GM12878 (cell line): ENCODE measurements at regions not wholly inside any gene's neighbourhood (a gene's known extent, or its start where the extent isn't known, plus 50 kb on each side); places are given as distances from the start of the nearest gene placed in this dataset.

ENCODE experiments used
- ATAC-seq: fragments of 200-7000 bp; cut with Tn5 transposase; 3 replicates; pipeline ENCODE4 v1.9.1; 2020; ENCODE audit warnings: mild to moderate bottlenecking, moderate library complexity
- BruUV-seq: library from RNA; stranded (reverse); fragments of 400-500 nt; replicated peaks from 2 replicates; lab custom pipeline; 2021; lab: Mats Ljungman, UMichigan
- CTCF ChIA-PET: fragments of 300-600 bp; sonication (Branson Sonifier 250); formaldehyde crosslinking; extraction: SDS; loops from one replicate; lab custom pipeline; 2021; ENCODE audit warnings: inconsistent platforms; lab: Yijun Ruan, JAX
- POLR2A ChIA-PET: fragments of 350-600 bp; formaldehyde crosslinking; extraction: SDS; loops from one replicate; lab custom pipeline; 2021; ENCODE audit warnings: inconsistent platforms; lab: Charles Lee
- RAD21 ChIA-PET: fragments of 300-600 bp; sonication (Branson Sonifier 250); formaldehyde crosslinking; loops from one replicate; lab custom pipeline; 2023; ENCODE audit warnings: antibody characterized with exemption; ENCODE audit not compliant: unreplicated experiment; lab: Charles Lee
- SMC1A ChIA-PET: fragments of 300-600 bp; sonication (Branson Sonifier 250); formaldehyde crosslinking; loops from one replicate; lab custom pipeline; 2023; ENCODE audit not compliant: unreplicated experiment, uncharacterized antibody; lab: Charles Lee
- DNase-seq: peaks from one replicate; pipeline ENCODE4 v3.0.0-alpha.2; 2011; ENCODE audit warnings: low read depth, low spot score
- FAIRE-seq: peaks from 3 replicates; lab custom pipeline; 2011; peaks lifted over from hg19 to GRCh38; lab: Jason Lieb, UNC
- H2AFZ ChIP-seq: 2 replicates; pipeline ENCODE4 v1.6.0; 2011; ENCODE audit warnings: low read depth, low read length, control low read depth; ENCODE audit not compliant: control insufficient read depth
- H3K27ac ChIP-seq: 2 replicates; pipeline ENCODE4 v1.5.1; 2011; ENCODE audit warnings: control low read depth; ENCODE audit not compliant: control insufficient read depth, insufficient read depth
- H3K27me3 ChIP-seq, 2 experiments: replicated peaks in 1 of 2; 2 replicates each; pipeline versions ENCODE4 v1.6.0 to v1.6.1; 2011; ENCODE audit warnings: low read length in 1 of 2; ENCODE audit not compliant: control insufficient read depth in 2 of 2, insufficient read depth in 2 of 2
- H3K36me3 ChIP-seq, 2 experiments: 2 replicates each; pipeline ENCODE4 v1.5.1; 2011; ENCODE audit warnings: low read length in 1 of 2; ENCODE audit not compliant: control insufficient read depth in 2 of 2, insufficient read depth in 2 of 2
- H3K4me1 ChIP-seq: 2 replicates; pipeline ENCODE4 v1.6.1; 2011; ENCODE audit warnings: mild to moderate bottlenecking, low read length, moderate library complexity, mixed read lengths; ENCODE audit not compliant: control insufficient read depth, insufficient read depth
- H3K4me2 ChIP-seq: 2 replicates; pipeline ENCODE4 v1.6.0; 2011; ENCODE audit warnings: control low read depth; ENCODE audit not compliant: control insufficient read depth, insufficient read depth
- H3K4me3 ChIP-seq: fragments of 200-600 bp; sonication (generic); 2 replicates; pipeline ENCODE4 v1.5.1; 2016
- H3K79me2 ChIP-seq: 2 replicates; pipeline ENCODE4 v1.6.0; 2011; ENCODE audit warnings: low read length; ENCODE audit not compliant: control insufficient read depth, insufficient read depth
- H3K9ac ChIP-seq: 2 replicates; pipeline ENCODE4 v1.8.0; 2011; ENCODE audit warnings: low read length, control low read depth, mixed read lengths; ENCODE audit not compliant: control insufficient read depth, insufficient read depth
- H3K9me3 ChIP-seq: replicated peaks from 3 replicates; pipeline ENCODE4 v1.5.1; 2011; ENCODE audit warnings: mild to moderate bottlenecking, low read length; ENCODE audit not compliant: control insufficient read depth, insufficient read depth
- H4K20me1 ChIP-seq: 2 replicates; pipeline ENCODE4 v1.6.0; 2011; ENCODE audit not compliant: control insufficient read depth, insufficient read depth
- EZH2 ChIP-seq: IDR thresholded peaks from 2 replicates; pipeline ENCODE4 v1.6.1; 2012; ENCODE audit warnings: low read depth, mild to moderate bottlenecking, control low read depth, inconsistent platforms, low read length, borderline replicate concordance; ENCODE audit not compliant: control insufficient read depth
- HDAC2 ChIP-seq: fragments of 200-600 bp; sonication (generic); IDR thresholded peaks from 2 replicates; pipeline ENCODE4 v1.6.1; 2017
- IKZF1 ChIP-seq: fragments of 450-650 bp; conservative IDR thresholded peaks from 2 replicates; pipeline ENCODE4 v1.6.1; 2017; ENCODE audit warnings: antibody characterized with exemption, mild to moderate bottlenecking
- NRF1 ChIP-seq: conservative IDR thresholded peaks from 2 replicates; pipeline ENCODE4 v1.6.1; 2011; ENCODE audit warnings: mild to moderate bottlenecking, low read depth, low read length, improper control_type of control experiment
- RUNX3 ChIP-seq: IDR thresholded peaks from 2 replicates; pipeline ENCODE4 v1.6.1; 2012; ENCODE audit warnings: low read length, inconsistent platforms
- TAF1 ChIP-seq: IDR thresholded peaks from 2 replicates; pipeline ENCODE4 v1.6.1; 2011; ENCODE audit warnings: mild to moderate bottlenecking, low read depth, low read length, borderline replicate concordance
- WGBS: methylation state at CpG from one replicate; pipeline ENCODE4 v1.1.6; 2016; ENCODE audit warnings: low lambda C conversion rate; ENCODE audit not compliant: insufficient replicate concordance, insufficient coverage; ENCODE audit errors: missing lambda C conversion rate; 5-methylcytosine and 5-hydroxymethylcytosine counted together
- in situ Hi-C: fragments of 300-500 bp; cut with MboI; formaldehyde crosslinking; loops from 9 replicates; pipeline ENCODE4 v1.14.3; 2018; ENCODE audit warnings: mixed read lengths
- intact Hi-C: fragments of 100-400 bp; cut with micrococcal nuclease; formaldehyde crosslinking; loops from one replicate; pipeline ENCODE4 v1.14.2; 2022; ENCODE audit not compliant: unreplicated experiment
- TF ChIP-seq, protein P1 (sequence below): fragments of 450-650 bp; conservative IDR thresholded peaks from 2 replicates; pipeline ENCODE4 v1.6.1; 2017; ENCODE audit warnings: mild to moderate bottlenecking, moderate library complexity
- TF ChIP-seq, protein P2 (sequence below): fragments of 450-650 bp; formaldehyde crosslinking; IDR thresholded peaks from 2 replicates; pipeline ENCODE4 v1.5.0; 2022; ENCODE audit warnings: mild to moderate bottlenecking, missing genetic modification characterization
- TF ChIP-seq, protein P3 (sequence below): fragments of 450-650 bp; IDR thresholded peaks from 2 replicates; pipeline ENCODE4 v1.6.1; 2017; ENCODE audit warnings: mild to moderate bottlenecking, moderate library complexity

DNA sequence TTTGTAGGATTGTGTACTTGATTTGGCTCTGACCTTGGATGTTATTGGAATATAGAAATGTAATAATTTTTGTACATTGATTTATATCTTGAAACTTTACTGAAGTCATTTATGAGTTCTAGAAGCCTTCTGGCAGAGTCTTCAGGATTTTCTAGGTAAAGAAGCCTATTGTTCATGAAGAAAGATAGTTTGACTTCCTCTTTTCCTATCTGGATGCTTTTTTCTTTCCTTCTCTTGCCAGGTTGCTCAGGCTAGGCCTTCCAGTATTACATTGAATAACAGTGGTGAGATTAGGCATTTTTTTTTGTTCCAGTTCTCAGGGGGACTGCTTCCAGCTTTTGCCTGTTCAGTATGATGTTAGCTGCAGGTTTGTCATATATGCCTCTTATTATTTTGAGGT is 191.1 kb downstream of the NAA11 start:
- DNase-seq (no peak), ATAC-seq (no peak), FAIRE-seq (no peak)
- Histone ChIP-seq H2AFZ (no peak overlapping the region), H3K36me3 (no peaks in the 10 kb centered on the region), H3K27ac (no peak overlapping the region), H4K20me1 (no peaks in the 10 kb centered on the region), H3K9ac (no peak overlapping the region), H3K79me2 (no peaks in the 10 kb centered on the region), H3K4me1 (no peaks in the 10 kb centered on the region), H3K9me3 (no peaks in the 10 kb centered on the region), H3K4me2 (no peak overlapping the region), H3K27me3 (no peaks in the 10 kb centered on the region), H3K4me3 (no peak overlapping the region)
- no peak for TF ChIP-seq NRF1
- TF ChIP-seq EZH2, result no peak
- TF ChIP-seq, protein P1, sequence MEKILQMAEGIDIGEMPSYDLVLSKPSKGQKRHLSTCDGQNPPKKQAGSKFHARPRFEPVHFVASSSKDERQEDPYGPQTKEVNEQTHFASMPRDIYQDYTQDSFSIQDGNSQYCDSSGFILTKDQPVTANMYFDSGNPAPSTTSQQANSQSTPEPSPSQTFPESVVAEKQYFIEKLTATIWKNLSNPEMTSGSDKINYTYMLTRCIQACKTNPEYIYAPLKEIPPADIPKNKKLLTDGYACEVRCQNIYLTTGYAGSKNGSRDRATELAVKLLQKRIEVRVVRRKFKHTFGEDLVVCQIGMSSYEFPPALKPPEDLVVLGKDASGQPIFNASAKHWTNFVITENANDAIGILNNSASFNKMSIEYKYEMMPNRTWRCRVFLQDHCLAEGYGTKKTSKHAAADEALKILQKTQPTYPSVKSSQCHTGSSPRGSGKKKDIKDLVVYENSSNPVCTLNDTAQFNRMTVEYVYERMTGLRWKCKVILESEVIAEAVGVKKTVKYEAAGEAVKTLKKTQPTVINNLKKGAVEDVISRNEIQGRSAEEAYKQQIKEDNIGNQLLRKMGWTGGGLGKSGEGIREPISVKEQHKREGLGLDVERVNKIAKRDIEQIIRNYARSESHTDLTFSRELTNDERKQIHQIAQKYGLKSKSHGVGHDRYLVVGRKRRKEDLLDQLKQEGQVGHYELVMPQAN, result no peak
- TF ChIP-seq IKZF1, result no peak
- ChIA-PET RAD21 (no interaction called here), POLR2A (no interaction called here), CTCF (no interaction called here), SMC1A (interaction anchor here (0.6 kb wide), 1 partner anchor 44 kb away, joined by 3 read pairs; no protein-coding TSS in a partner anchor)
- intact Hi-C loops, result no loop called here
- in situ Hi-C loops, result no loop called here
- BruUV-seq, result no TSS peak

DNA sequence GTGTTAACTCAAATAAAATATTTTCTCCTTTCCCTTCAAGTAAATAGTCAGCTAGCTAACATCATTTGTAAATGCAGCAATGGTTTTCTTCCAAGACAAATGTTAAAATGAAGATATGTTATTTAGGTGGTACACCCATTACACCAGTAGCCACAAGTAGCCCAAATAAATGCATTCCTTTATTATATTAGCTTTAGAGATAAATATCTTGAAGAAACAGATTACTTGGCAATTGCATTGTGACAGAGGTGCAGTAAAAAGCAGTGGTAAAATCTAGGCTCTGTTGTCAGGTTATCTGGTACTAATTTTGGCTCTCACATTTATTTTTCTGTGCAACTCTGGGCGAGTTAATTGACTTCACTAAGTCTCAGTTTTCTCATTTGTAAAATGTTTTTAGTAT is 193.0 kb downstream of the NAA11 start:
- SMC1A ChIA-PET, result no interaction called here
- no TSS peak for BruUV-seq
- H3K4me1 ChIP-seq, result no peaks in the 10 kb centered on the region
- FAIRE-seq, result no peak
- DNase-seq, result no peak
- no peak overlapping the region for H2AFZ ChIP-seq
- no peaks in the 10 kb centered on the region for H3K79me2 ChIP-seq
- H3K27ac ChIP-seq, result no peak overlapping the region
- H3K4me3 ChIP-seq, result no peak overlapping the region
- no peaks in the 10 kb centered on the region for H4K20me1 ChIP-seq
- CTCF ChIA-PET, result no interaction called here
- RAD21 ChIA-PET, result no interaction called here
- H3K9me3 ChIP-seq, result no peaks in the 10 kb centered on the region
- no peak overlapping the region for H3K4me2 ChIP-seq
- intact Hi-C loops, result no loop called here
- no peak overlapping the region for H3K9ac ChIP-seq
- in situ Hi-C loops, result no loop called here
- 0% methylated on average over 1 of the region's 1 CpG for whole genome bisulfite sequencing
- ATAC-seq, result no peak
- POLR2A ChIA-PET, result no interaction called here
- no peaks in the 10 kb centered on the region for H3K27me3 ChIP-seq
- H3K36me3 ChIP-seq, result no peaks in the 10 kb centered on the region
- TF ChIP-seq, protein P2, sequence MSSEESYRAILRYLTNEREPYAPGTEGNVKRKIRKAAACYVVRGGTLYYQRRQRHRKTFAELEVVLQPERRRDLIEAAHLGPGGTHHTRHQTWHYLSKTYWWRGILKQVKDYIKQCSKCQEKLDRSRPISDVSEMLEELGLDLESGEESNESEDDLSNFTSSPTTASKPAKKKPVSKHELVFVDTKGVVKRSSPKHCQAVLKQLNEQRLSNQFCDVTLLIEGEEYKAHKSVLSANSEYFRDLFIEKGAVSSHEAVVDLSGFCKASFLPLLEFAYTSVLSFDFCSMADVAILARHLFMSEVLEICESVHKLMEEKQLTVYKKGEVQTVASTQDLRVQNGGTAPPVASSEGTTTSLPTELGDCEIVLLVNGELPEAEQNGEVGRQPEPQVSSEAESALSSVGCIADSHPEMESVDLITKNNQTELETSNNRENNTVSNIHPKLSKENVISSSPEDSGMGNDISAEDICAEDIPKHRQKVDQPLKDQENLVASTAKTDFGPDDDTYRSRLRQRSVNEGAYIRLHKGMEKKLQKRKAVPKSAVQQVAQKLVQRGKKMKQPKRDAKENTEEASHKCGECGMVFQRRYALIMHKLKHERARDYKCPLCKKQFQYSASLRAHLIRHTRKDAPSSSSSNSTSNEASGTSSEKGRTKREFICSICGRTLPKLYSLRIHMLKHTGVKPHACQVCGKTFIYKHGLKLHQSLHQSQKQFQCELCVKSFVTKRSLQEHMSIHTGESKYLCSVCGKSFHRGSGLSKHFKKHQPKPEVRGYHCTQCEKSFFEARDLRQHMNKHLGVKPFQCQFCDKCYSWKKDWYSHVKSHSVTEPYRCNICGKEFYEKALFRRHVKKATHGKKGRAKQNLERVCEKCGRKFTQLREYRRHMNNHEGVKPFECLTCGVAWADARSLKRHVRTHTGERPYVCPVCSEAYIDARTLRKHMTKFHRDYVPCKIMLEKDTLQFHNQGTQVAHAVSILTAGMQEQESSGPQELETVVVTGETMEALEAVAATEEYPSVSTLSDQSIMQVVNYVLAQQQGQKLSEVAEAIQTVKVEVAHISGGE, result no peak
- no peak for TF ChIP-seq TAF1
- no peak for TF ChIP-seq RUNX3
- no peak for TF ChIP-seq HDAC2
- TF ChIP-seq, protein P3, sequence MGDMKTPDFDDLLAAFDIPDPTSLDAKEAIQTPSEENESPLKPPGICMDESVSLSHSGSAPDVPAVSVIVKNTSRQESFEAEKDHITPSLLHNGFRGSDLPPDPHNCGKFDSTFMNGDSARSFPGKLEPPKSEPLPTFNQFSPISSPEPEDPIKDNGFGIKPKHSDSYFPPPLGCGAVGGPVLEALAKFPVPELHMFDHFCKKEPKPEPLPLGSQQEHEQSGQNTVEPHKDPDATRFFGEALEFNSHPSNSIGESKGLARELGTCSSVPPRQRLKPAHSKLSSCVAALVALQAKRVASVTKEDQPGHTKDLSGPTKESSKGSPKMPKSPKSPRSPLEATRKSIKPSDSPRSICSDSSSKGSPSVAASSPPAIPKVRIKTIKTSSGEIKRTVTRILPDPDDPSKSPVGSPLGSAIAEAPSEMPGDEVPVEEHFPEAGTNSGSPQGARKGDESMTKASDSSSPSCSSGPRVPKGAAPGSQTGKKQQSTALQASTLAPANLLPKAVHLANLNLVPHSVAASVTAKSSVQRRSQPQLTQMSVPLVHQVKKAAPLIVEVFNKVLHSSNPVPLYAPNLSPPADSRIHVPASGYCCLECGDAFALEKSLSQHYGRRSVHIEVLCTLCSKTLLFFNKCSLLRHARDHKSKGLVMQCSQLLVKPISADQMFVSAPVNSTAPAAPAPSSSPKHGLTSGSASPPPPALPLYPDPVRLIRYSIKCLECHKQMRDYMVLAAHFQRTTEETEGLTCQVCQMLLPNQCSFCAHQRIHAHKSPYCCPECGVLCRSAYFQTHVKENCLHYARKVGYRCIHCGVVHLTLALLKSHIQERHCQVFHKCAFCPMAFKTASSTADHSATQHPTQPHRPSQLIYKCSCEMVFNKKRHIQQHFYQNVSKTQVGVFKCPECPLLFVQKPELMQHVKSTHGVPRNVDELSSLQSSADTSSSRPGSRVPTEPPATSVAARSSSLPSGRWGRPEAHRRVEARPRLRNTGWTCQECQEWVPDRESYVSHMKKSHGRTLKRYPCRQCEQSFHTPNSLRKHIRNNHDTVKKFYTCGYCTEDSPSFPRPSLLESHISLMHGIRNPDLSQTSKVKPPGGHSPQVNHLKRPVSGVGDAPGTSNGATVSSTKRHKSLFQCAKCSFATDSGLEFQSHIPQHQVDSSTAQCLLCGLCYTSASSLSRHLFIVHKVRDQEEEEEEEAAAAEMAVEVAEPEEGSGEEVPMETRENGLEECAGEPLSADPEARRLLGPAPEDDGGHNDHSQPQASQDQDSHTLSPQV, result no peak
